Hepatocyte (in vitro differentiated cells): ENCODE measurements at regions not wholly inside any gene's neighbourhood (a gene's known extent, or its start where the extent isn't known, plus 50 kb on each side); places are given as distances from the start of the nearest gene placed in this dataset.

ENCODE experiments used
- EZH2phosphoT487 ChIP-seq: fragments of 200-600 bp; sonication (generic); IDR thresholded peaks from one replicate; pipeline ENCODE4 v1.6.1; 2018; ENCODE audit warnings: antibody characterized with exemption, mild to moderate bottlenecking, low read depth, moderate library complexity; ENCODE audit not compliant: unreplicated experiment, severe bottlenecking
- TF ChIP-seq, protein P1 (sequence below): fragments of 200-600 bp; sonication (generic); IDR thresholded peaks from 2 replicates; pipeline ENCODE4 v1.5.1; 2016; ENCODE audit warnings: antibody characterized with exemption, mild to moderate bottlenecking; ENCODE audit not compliant: poor library complexity

DNA sequence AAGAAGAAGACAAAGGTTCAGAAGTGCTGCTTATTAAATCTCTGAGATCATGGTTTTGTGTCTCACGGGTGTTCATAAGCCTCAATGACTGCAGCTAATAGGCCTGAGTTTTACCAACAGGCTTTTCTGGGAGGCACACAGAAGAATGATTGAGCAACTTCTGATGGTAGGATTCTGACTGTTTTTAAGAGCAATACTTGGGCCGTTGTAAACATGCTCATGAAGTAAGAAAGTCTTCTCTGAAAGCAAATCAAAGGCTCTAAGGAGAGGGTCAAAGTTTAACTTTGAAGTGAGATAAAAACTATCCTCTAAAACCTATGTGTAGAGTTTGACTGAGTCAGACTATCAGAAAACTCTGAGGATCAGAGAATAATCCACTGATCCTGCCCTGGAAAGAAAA, 390.9 kb upstream of the DAB2 start:
- TF ChIP-seq, protein P1, sequence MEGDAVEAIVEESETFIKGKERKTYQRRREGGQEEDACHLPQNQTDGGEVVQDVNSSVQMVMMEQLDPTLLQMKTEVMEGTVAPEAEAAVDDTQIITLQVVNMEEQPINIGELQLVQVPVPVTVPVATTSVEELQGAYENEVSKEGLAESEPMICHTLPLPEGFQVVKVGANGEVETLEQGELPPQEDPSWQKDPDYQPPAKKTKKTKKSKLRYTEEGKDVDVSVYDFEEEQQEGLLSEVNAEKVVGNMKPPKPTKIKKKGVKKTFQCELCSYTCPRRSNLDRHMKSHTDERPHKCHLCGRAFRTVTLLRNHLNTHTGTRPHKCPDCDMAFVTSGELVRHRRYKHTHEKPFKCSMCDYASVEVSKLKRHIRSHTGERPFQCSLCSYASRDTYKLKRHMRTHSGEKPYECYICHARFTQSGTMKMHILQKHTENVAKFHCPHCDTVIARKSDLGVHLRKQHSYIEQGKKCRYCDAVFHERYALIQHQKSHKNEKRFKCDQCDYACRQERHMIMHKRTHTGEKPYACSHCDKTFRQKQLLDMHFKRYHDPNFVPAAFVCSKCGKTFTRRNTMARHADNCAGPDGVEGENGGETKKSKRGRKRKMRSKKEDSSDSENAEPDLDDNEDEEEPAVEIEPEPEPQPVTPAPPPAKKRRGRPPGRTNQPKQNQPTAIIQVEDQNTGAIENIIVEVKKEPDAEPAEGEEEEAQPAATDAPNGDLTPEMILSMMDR, result no peak
- no peak for TF ChIP-seq EZH2phosphoT487
